Neuronal stem cell (in vitro differentiated cells): ENCODE measurements at regions not wholly inside any gene's neighbourhood (a gene's known extent, or its start where the extent isn't known, plus 50 kb on each side); places are given as distances from the start of the nearest gene placed in this dataset.

ENCODE experiments used
- DNase-seq: peaks from one replicate; pipeline ENCODE4 v3.0.0-alpha.2; 2013; ENCODE audit warnings: low spot score
- H2AFZ ChIP-seq: one replicate; pipeline ENCODE4 v1.6.1; 2013; ENCODE audit warnings: mild to moderate bottlenecking, low read length, inconsistent platforms
- H2AK5ac ChIP-seq: 2 replicates; pipeline ENCODE4 v1.6.1; 2013; ENCODE audit warnings: low read depth, mild to moderate bottlenecking, inconsistent platforms, low read length, moderate library complexity, mixed read lengths
- H2BK120ac ChIP-seq: 2 replicates; pipeline ENCODE4 v1.6.1; 2013; ENCODE audit warnings: low read depth, mild to moderate bottlenecking, inconsistent platforms, low read length, moderate library complexity, mixed read lengths
- H2BK12ac ChIP-seq: one replicate; pipeline ENCODE4 v1.6.1; 2013; ENCODE audit warnings: low read length, inconsistent platforms
- H2BK15ac ChIP-seq: 2 replicates; pipeline ENCODE4 v1.6.1; 2013; ENCODE audit warnings: mild to moderate bottlenecking, low read length, inconsistent platforms, mixed read lengths
- H2BK5ac ChIP-seq: one replicate; pipeline ENCODE4 v1.6.1; 2013; ENCODE audit warnings: inconsistent platforms, mild to moderate bottlenecking, low read length, moderate library complexity
- H3K14ac ChIP-seq: one replicate; pipeline ENCODE4 v1.6.1; 2013; ENCODE audit warnings: low read length, inconsistent platforms
- H3K18ac ChIP-seq: 2 replicates; pipeline ENCODE4 v1.6.1; 2013; ENCODE audit warnings: low read length, inconsistent platforms
- H3K23ac ChIP-seq: 2 replicates; pipeline ENCODE4 v1.6.1; 2013; ENCODE audit warnings: low read depth, mild to moderate bottlenecking, mixed read lengths, low read length, inconsistent platforms; ENCODE audit not compliant: poor library complexity
- H3K27ac ChIP-seq: replicated peaks from 3 replicates; pipeline ENCODE4 v1.5.1; 2013; ENCODE audit warnings: low read length, inconsistent platforms
- H3K27me3 ChIP-seq, 3 experiments: 2 replicates each; pipeline ENCODE4 v1.6.1; 2013; ENCODE audit warnings: low read length in 3 of 3, mild to moderate bottlenecking in 2 of 3, inconsistent platforms in 1 of 3, low read depth in 1 of 3, mixed read lengths in 1 of 3, moderate library complexity in 1 of 3; ENCODE audit not compliant: control insufficient read depth in 3 of 3, insufficient read depth in 3 of 3
- H3K36me3 ChIP-seq, 2 donors: replicated peaks in 1 of 2; 2 replicates each; pipeline ENCODE4 v1.6.1; 2013; ENCODE audit warnings: low read length in 2 of 2; ENCODE audit not compliant: control insufficient read depth in 2 of 2, insufficient read depth in 2 of 2
- H3K4ac ChIP-seq: 2 replicates; pipeline ENCODE4 v1.6.1; 2013; ENCODE audit warnings: inconsistent platforms, mild to moderate bottlenecking, low read length, moderate library complexity
- H3K4me1 ChIP-seq, 2 donors: 1 replicate in 1 of 2; 2 replicates in 1 of 2; pipeline ENCODE4 v1.6.1; 2013; ENCODE audit warnings: low read length in 2 of 2, low read depth in 1 of 2; ENCODE audit not compliant: control insufficient read depth in 2 of 2, insufficient read depth in 1 of 2
- H3K4me2 ChIP-seq: one replicate; pipeline ENCODE4 v1.6.1; 2013; ENCODE audit warnings: mild to moderate bottlenecking, low read length, inconsistent platforms; ENCODE audit not compliant: insufficient read depth, poor library complexity, severe bottlenecking
- H3K4me3 ChIP-seq, 2 donors: 2 replicates each; pipeline ENCODE4 v1.5.1; 2013; ENCODE audit warnings: low read length in 2 of 2, mild to moderate bottlenecking in 2 of 2, inconsistent platforms in 1 of 2, moderate library complexity in 1 of 2
- H3K79me1 ChIP-seq: one replicate; pipeline ENCODE4 v1.6.1; 2013; ENCODE audit warnings: low read depth, mild to moderate bottlenecking, inconsistent platforms, low read length, moderate library complexity
- H3K9ac ChIP-seq: one replicate; pipeline ENCODE4 v1.6.1; 2013; ENCODE audit warnings: mild to moderate bottlenecking, low read depth, low read length, inconsistent platforms; ENCODE audit not compliant: poor library complexity
- H3K9me3 ChIP-seq, 2 donors: replicated peaks in 1 of 2; 2 replicates each; pipeline versions ENCODE3 to v1.6.1; 2013; ENCODE audit warnings: low read length in 2 of 2, mild to moderate bottlenecking in 2 of 2, inconsistent platforms in 1 of 2, low read depth in 1 of 2, mixed read lengths in 1 of 2, moderate library complexity in 1 of 2; ENCODE audit not compliant: control insufficient read depth in 2 of 2, insufficient read depth in 1 of 2
- H4K8ac ChIP-seq: one replicate; pipeline ENCODE4 v1.6.1; 2013; ENCODE audit warnings: low read depth, mild to moderate bottlenecking, inconsistent platforms, low read length, moderate library complexity
- H4K91ac ChIP-seq: one replicate; pipeline ENCODE4 v1.6.1; 2013; ENCODE audit warnings: low read length, low read depth, mild to moderate bottlenecking, inconsistent platforms; ENCODE audit not compliant: poor library complexity
- WGBS, 2 donors: extraction: QIAGEN DNeasy Blood & Tissue Kit; methylation state at CpG; one replicate each; pipeline ENCODE4 v1.1.7; 2013; ENCODE audit warnings: missing lambda C conversion rate in 2 of 2, mixed read lengths in 1 of 2; ENCODE audit not compliant: insufficient read length in 2 of 2, insufficient replicate concordance in 1 of 2; ENCODE audit errors: extremely low coverage in 2 of 2; 5-methylcytosine and 5-hydroxymethylcytosine counted together

DNA sequence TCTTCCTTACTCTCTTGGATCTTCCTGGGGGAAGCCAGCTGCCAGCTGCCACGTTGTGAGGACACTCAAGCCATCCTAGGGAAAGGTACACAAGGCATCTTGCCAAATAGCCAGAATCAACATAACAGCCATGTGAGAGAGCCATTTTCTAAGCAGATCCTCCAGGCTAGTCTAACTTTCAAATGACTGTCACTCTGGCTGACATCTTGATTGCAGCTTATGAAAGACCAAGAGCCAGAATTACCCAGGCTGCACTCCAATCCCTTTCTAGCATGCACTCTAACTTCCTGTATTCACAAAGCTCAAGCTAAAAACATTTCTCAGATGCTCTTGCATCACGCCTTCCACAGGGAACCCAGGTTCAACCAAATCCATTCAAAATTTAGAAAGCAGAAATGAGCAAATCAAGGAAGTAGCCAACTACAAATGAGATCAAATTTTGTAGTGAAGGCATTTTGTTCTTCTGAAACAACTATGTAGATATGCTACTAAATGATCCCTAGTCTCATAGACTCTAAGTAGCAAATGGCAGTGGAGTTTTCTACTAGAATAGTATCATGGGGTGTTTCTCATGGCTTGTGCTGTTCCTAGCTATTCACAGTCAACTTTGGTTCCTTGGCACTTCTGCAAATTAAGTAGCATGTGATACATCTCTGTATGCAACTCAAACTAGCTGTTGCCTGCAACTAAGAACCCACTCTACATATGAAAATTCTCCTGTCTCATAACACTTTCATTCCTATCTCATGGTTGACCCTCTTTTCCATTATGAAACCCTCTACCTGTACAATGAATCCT lies 281.9 kb downstream of the ZEB2 start:
- H3K9me3 ChIP-seq, result no peaks in the 10 kb centered on the region
- H4K91ac ChIP-seq, result no peak overlapping the region
- no peaks in the 10 kb centered on the region for H3K79me1 ChIP-seq
- H3K23ac ChIP-seq, result no peak overlapping the region
- H4K8ac ChIP-seq, result no peak overlapping the region
- no peak overlapping the region for H3K9ac ChIP-seq
- H2BK15ac ChIP-seq, result no peak overlapping the region
- H2BK120ac ChIP-seq, result no peak overlapping the region
- no peak overlapping the region for H2AFZ ChIP-seq
- peaks cover 5 to 26% of the 10 kb centered on the region in 2 donors for H3K4me1 ChIP-seq
- H2BK5ac ChIP-seq, result no peak overlapping the region
- no peaks in the 10 kb centered on the region for H3K36me3 ChIP-seq
- H3K27me3 ChIP-seq, result no peaks in the 10 kb centered on the region
- H3K4me3 ChIP-seq, result no peak overlapping the region
- H3K14ac ChIP-seq, result no peak overlapping the region
- no peak overlapping the region for H2BK12ac ChIP-seq
- no peak overlapping the region for H3K18ac ChIP-seq
- no peak overlapping the region for H3K4me2 ChIP-seq
- H3K27ac ChIP-seq, result no peak overlapping the region
- H2AK5ac ChIP-seq, result no peak overlapping the region
- no peak for DNase-seq
- WGBS, 2 donors, result no CpG with 5 or more reads among the region's 2 CpGs
- H3K4ac ChIP-seq, result no peak overlapping the region

DNA sequence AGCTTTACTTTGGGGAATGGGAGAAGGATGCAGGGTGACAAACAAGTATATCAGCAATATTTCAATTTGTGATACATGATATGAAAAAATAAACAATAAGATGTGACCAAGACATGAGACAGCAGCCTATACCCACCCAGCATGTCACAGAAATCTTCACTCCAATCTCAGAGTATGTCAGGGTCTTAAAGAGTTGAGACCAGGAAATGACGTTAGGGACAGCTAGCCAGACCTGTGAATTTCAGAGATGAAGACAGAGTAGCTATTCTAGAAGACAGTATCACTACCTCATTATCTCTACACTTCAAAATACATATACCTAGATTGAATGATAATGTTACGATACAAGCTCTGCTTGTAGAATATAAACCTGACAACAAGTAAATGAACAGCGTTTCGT lies 282.8 kb downstream of the ZEB2 start:
- H3K9ac ChIP-seq, result no peak overlapping the region
- no CpG with 5 or more reads among the region's 4 CpGs for WGBS, 2 donors
- no peak for DNase-seq
- H3K27ac ChIP-seq, result no peak overlapping the region
- H2BK15ac ChIP-seq, result no peak overlapping the region
- H3K4me1 ChIP-seq, result peaks cover 5 to 26% of the 10 kb centered on the region in 2 donors
- no peak overlapping the region for H3K4ac ChIP-seq
- no peak overlapping the region for H4K91ac ChIP-seq
- H3K23ac ChIP-seq, result no peak overlapping the region
- H3K4me3 ChIP-seq, result no peak overlapping the region
- no peaks in the 10 kb centered on the region for H3K9me3 ChIP-seq
- no peak overlapping the region for H3K4me2 ChIP-seq
- H3K18ac ChIP-seq, result no peak overlapping the region
- no peaks in the 10 kb centered on the region for H3K27me3 ChIP-seq
- H3K36me3 ChIP-seq, result no peaks in the 10 kb centered on the region
- H2AFZ ChIP-seq, result no peak overlapping the region
- H4K8ac ChIP-seq, result no peak overlapping the region
- H2AK5ac ChIP-seq, result no peak overlapping the region
- H3K79me1 ChIP-seq, result no peaks in the 10 kb centered on the region
- H2BK120ac ChIP-seq, result no peak overlapping the region
- H3K14ac ChIP-seq, result no peak overlapping the region
- no peak overlapping the region for H2BK12ac ChIP-seq
- H2BK5ac ChIP-seq, result no peak overlapping the region

DNA sequence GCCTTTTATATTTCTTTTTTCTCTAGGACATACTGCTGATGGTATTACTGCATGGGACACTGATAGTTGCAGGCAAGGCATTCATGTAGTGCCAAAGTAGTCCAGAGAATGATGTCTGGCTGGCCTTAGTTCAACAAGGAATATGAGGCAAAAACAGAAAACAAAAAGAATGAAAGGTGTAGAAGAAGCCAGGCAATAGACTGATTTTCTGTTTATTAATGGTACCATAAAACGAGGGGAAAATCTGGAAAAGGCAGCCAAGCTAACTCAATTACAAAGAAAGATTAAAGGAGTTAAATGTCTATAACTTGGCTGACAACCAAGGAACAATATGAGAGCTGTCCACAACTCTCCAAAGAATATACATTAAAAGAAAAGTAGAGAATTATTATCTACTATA lies 284.9 kb downstream of the ZEB2 start:
- no CpG with 5 or more reads among the region's 1 CpG for WGBS, 2 donors
- Histone ChIP-seq H3K27ac (no peak overlapping the region), H2BK12ac (no peak overlapping the region), H2BK5ac (no peak overlapping the region), H3K23ac (no peak overlapping the region), H3K14ac (no peak overlapping the region), H2AK5ac (no peak overlapping the region), H4K91ac (no peak overlapping the region), H3K4ac (no peak overlapping the region), H3K9me3 (no peaks in the 10 kb centered on the region), H3K9ac (no peak overlapping the region), H3K4me1 (peaks cover 2 to 11% of the 10 kb centered on the region in 2 donors), H3K27me3 (no peaks in the 10 kb centered on the region), H3K4me3 (no peak overlapping the region), H4K8ac (no peak overlapping the region), H3K36me3 (no peaks in the 10 kb centered on the region), H3K4me2 (no peak overlapping the region), H3K79me1 (no peaks in the 10 kb centered on the region), H3K18ac (no peak overlapping the region), H2BK120ac (no peak overlapping the region), H2AFZ (no peak overlapping the region), H2BK15ac (no peak overlapping the region)
- no peak for DNase-seq

DNA sequence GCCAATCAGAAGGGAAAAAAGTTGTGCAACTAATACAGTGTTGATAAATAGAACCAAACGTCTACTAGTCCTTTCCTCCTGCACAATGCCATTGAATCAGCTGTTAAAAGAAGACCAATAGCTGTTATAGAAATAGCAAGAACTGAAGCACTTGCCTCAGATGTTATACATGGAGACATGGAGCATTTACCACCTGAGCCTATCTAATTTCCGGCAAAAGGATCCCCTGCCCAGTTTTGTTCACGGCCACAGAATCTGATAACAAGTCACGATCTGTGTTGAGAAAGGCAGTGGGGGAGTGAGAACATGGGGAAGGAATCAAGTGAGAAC lies 285.4 kb downstream of the ZEB2 start:
- H3K4ac ChIP-seq, result no peak overlapping the region
- no peak overlapping the region for H2AK5ac ChIP-seq
- no peak overlapping the region for H3K4me3 ChIP-seq
- no peak overlapping the region for H3K9ac ChIP-seq
- no peak overlapping the region for H4K91ac ChIP-seq
- H3K23ac ChIP-seq, result no peak overlapping the region
- H2BK5ac ChIP-seq, result no peak overlapping the region
- H2BK15ac ChIP-seq, result no peak overlapping the region
- H3K27ac ChIP-seq, result no peak overlapping the region
- H3K79me1 ChIP-seq, result no peaks in the 10 kb centered on the region
- H4K8ac ChIP-seq, result no peak overlapping the region
- H2BK120ac ChIP-seq, result no peak overlapping the region
- WGBS, 2 donors, result no CpG with 5 or more reads among the region's 4 CpGs
- H3K18ac ChIP-seq, result no peak overlapping the region
- no peaks in the 10 kb centered on the region for H3K27me3 ChIP-seq
- H3K4me2 ChIP-seq, result no peak overlapping the region
- H3K14ac ChIP-seq, result no peak overlapping the region
- H3K9me3 ChIP-seq, result no peaks in the 10 kb centered on the region
- no peak overlapping the region for H2AFZ ChIP-seq
- peaks cover 2 to 6% of the 10 kb centered on the region in 2 donors for H3K4me1 ChIP-seq
- no peaks in the 10 kb centered on the region for H3K36me3 ChIP-seq
- no peak for DNase-seq
- H2BK12ac ChIP-seq, result no peak overlapping the region
